Ovary (tissue), 3 donors: ENCODE measurements at regions not wholly inside any gene's neighbourhood (a gene's known extent, or its start where the extent isn't known, plus 50 kb on each side); places are given as distances from the start of the nearest gene placed in this dataset.

ENCODE experiments used
- EP300 ChIP-seq: sonication (generic); formaldehyde crosslinking; IDR thresholded peaks from one replicate; pipeline ENCODE4 v1.6.1; 2017; ENCODE audit warnings: antibody characterized with exemption
- POLR2A ChIP-seq: fragments of 450-650 bp; IDR thresholded peaks from one replicate; pipeline ENCODE4 v1.6.1; 2017; ENCODE audit warnings: antibody characterized with exemption, mild to moderate bottlenecking, moderate library complexity
- TF ChIP-seq, protein P1 (sequence below), 3 donors: fragments of 450-650 bp in 2 of 3; fragments of 200-600 bp in 1 of 3; IDR thresholded peaks; one replicate each; pipeline versions ENCODE4 v1.5.1 to v1.8.0; 2016 to 2022; ENCODE audit warnings: antibody characterized with exemption in 3 of 3, mild to moderate bottlenecking in 1 of 3
- donor health status: DM: no; HTN: no; CAD: no.

DNA sequence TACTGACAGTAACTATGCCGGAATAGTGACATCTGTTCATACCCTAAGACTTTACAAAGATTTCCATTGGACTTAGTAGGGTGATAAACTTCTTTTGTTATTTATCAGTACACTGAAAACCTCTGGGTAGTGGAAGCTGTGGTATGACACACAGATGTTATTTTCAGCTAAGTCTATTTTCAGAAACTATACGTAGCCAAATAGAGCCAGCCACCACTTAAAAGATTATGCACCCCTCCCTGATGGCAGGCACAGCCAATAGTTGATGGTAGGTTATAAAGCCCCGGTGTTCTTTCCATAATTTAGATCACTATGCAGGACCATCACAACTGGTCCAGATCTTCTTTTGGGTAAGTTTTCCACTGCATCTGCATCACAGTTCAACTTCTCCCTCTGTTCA is 1603.2 kb upstream of the PABPC4L start:
- TF ChIP-seq, protein P1, sequence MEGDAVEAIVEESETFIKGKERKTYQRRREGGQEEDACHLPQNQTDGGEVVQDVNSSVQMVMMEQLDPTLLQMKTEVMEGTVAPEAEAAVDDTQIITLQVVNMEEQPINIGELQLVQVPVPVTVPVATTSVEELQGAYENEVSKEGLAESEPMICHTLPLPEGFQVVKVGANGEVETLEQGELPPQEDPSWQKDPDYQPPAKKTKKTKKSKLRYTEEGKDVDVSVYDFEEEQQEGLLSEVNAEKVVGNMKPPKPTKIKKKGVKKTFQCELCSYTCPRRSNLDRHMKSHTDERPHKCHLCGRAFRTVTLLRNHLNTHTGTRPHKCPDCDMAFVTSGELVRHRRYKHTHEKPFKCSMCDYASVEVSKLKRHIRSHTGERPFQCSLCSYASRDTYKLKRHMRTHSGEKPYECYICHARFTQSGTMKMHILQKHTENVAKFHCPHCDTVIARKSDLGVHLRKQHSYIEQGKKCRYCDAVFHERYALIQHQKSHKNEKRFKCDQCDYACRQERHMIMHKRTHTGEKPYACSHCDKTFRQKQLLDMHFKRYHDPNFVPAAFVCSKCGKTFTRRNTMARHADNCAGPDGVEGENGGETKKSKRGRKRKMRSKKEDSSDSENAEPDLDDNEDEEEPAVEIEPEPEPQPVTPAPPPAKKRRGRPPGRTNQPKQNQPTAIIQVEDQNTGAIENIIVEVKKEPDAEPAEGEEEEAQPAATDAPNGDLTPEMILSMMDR (IDR thresholded peaks at IDR 0.05): no peak
- no peak for TF ChIP-seq EP300
- TF ChIP-seq POLR2A: no peak
